ENCODE measurements at regions not wholly inside any gene's neighbourhood (a gene's known extent, or its start where the extent isn't known, plus 50 kb on each side); places are given as distances from the start of the nearest gene placed in this dataset.
"Not testable (repeated sequence)": the region's sequence is repeated elsewhere in the genome, so short reads cannot be mapped to it uniquely, and the experiment has no call there.

DNA sequence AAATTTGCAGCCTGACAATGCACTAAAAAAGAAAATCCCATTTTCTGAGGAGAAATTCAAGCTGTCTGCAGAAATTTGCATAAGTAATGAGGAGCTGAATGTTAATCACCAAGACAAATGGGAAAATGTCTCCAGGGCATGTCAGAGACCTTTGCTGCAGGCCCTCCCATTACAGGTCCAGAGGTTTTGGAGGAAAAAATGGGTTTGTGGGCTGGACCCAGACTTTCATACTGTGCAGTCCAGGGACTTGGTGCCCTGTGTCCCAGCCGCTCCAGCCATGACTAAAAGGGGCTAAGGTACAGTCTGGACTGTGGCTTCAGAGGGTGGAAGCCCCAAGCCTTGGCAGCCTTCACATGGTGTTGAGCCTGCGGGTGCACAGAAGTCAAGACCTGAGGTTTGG is 209.8 kb upstream of the PRICKLE2 start:
- not testable (repeated sequence) for TF ChIP-seq HDGF (IDR thresholded peaks at IDR 0.05; ENCODE audit: borderline replicate concordance); FOXK2 (IDR thresholded peaks at IDR 0.05); CTBP1 (IDR thresholded peaks at IDR 0.05; ENCODE audit: borderline replicate concordance); SP1 (IDR thresholded peaks at IDR 0.05); FOXM1 (IDR thresholded peaks at IDR 0.05; ENCODE audit: borderline replicate concordance); BHLHE40 (IDR thresholded peaks at IDR 0.05; ENCODE audit: borderline replicate concordance); ELF4 (IDR thresholded peaks at IDR 0.05); FOXA1 (IDR thresholded peaks at IDR 0.05); LEF1 (IDR thresholded peaks at IDR 0.05; ENCODE audit: borderline replicate concordance)
- TF ChIP-seq, protein P1, sequence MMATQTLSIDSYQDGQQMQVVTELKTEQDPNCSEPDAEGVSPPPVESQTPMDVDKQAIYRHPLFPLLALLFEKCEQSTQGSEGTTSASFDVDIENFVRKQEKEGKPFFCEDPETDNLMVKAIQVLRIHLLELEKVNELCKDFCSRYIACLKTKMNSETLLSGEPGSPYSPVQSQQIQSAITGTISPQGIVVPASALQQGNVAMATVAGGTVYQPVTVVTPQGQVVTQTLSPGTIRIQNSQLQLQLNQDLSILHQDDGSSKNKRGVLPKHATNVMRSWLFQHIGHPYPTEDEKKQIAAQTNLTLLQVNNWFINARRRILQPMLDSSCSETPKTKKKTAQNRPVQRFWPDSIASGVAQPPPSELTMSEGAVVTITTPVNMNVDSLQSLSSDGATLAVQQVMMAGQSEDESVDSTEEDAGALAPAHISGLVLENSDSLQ (IDR thresholded peaks at IDR 0.05): not testable (repeated sequence)
